K562 (cell line): ENCODE measurements at regions not wholly inside any gene's neighbourhood (a gene's known extent, or its start where the extent isn't known, plus 50 kb on each side); places are given as distances from the start of the nearest gene placed in this dataset.

Source experiments
- ATAC-seq: fragments of 200-7000 bp; cut with Tn5 transposase; 3 replicates; pipeline ENCODE4 v1.9.1; 2020; ENCODE audit warnings: moderate library complexity
- BruUV-seq: library from RNA; stranded (reverse); fragments of 400-500 nt; replicated peaks from 2 replicates; lab custom pipeline; 2021; lab: Mats Ljungman, UMichigan
- CTCF ChIA-PET: fragments of 300-600 bp; formaldehyde crosslinking; extraction: SDS; loops from one replicate; lab custom pipeline; 2021; ENCODE audit warnings: low intra/inter-chr PET ratio; lab: Yijun Ruan, JAX
- POLR2A ChIA-PET: fragments of 300-600, 350-650 bp; sonication (Branson Sonifier 250); formaldehyde crosslinking; extraction: SDS; loops from one replicate; lab custom pipeline; 2021; ENCODE audit warnings: antibody characterized with exemption, inconsistent platforms; lab: Yijun Ruan, JAX
- DNase-seq, 4 experiments: peaks; one replicate each; pipeline versions ENCODE4 v3.0.0 to v3.0.0-alpha.2; 2011 to 2018; ENCODE audit warnings: low spot score in 3 of 4, mixed read lengths in 3 of 4; ENCODE audit errors: extremely low read depth in 1 of 4
- FAIRE-seq: peaks from 2 replicates; lab custom pipeline; 2011; peaks lifted over from hg19 to GRCh38; lab: Jason Lieb, UNC
- H2AFZ ChIP-seq: 2 replicates; pipeline ENCODE4 v1.6.0; 2011; ENCODE audit warnings: low read depth, low read length, control low read depth, inconsistent platforms
- H3K27ac ChIP-seq: fragments of 200-600 bp; 3 replicates; pipeline ENCODE4 v1.8.0; 2011; ENCODE audit warnings: low read depth, mild to moderate bottlenecking, control low read depth, inconsistent platforms, low read length, moderate library complexity, mixed read lengths; ENCODE audit errors: extremely low read depth
- H3K27me3 ChIP-seq, 2 experiments: fragments of 300-600 bp in 1 of 2; 2 replicates in 1 of 2; 3 replicates in 1 of 2; pipeline versions ENCODE4 v1.6.0 to v1.8.0; 2011; ENCODE audit warnings: inconsistent platforms in 2 of 2, low read length in 2 of 2, mild to moderate bottlenecking in 1 of 2, mixed read lengths in 1 of 2, moderate library complexity in 1 of 2; ENCODE audit not compliant: control insufficient read depth in 2 of 2, insufficient read depth in 2 of 2
- H3K36me3 ChIP-seq: fragments of 300-600 bp; 3 replicates; pipeline ENCODE4 v1.8.0; 2011; ENCODE audit warnings: mild to moderate bottlenecking, low read length, inconsistent platforms; ENCODE audit not compliant: control insufficient read depth, insufficient read depth
- H3K4me1 ChIP-seq, 2 experiments: fragments of 200-600 bp in 1 of 2; replicated peaks in 1 of 2; 2 replicates in 1 of 2; 3 replicates in 1 of 2; pipeline versions ENCODE4 v1.5.1 to v1.8.0; 2011; ENCODE audit warnings: inconsistent platforms in 2 of 2, low read length in 2 of 2, mild to moderate bottlenecking in 1 of 2, mixed read lengths in 1 of 2, moderate library complexity in 1 of 2; ENCODE audit not compliant: control insufficient read depth in 2 of 2, insufficient read depth in 2 of 2
- H3K4me2 ChIP-seq: 2 replicates; pipeline ENCODE4 v1.6.1; 2011; ENCODE audit warnings: low read length, control low read depth, inconsistent platforms, mixed read lengths; ENCODE audit not compliant: insufficient read depth
- H3K4me3 ChIP-seq: fragments of 200-600 bp; sonication (generic), shearing (Covaris generic); 2 replicates; pipeline ENCODE4 v1.5.1; 2016; ENCODE audit warnings: control low read depth, inconsistent platforms
- H3K79me2 ChIP-seq: fragments of 200-600 bp; 3 replicates; pipeline ENCODE4 v1.8.0; 2011; ENCODE audit warnings: low read length, inconsistent platforms; ENCODE audit not compliant: control insufficient read depth, insufficient read depth
- H3K9ac ChIP-seq, 2 experiments: 2 replicates each; pipeline versions ENCODE4 v1.6.0 to v1.6.1; 2011; ENCODE audit warnings: low read depth in 2 of 2, low read length in 2 of 2, control low read depth in 1 of 2, inconsistent platforms in 1 of 2, mild to moderate bottlenecking in 1 of 2, mixed read lengths in 1 of 2; ENCODE audit not compliant: insufficient read depth in 1 of 2
- H3K9me1 ChIP-seq: one replicate; pipeline ENCODE4 v1.6.0; 2011; ENCODE audit warnings: inconsistent platforms, mild to moderate bottlenecking, low read length, moderate library complexity; ENCODE audit not compliant: control insufficient read depth, insufficient read depth
- H3K9me3 ChIP-seq: replicated peaks from 2 replicates; pipeline ENCODE4 v1.5.1; 2011; ENCODE audit warnings: low read depth, low read length, inconsistent platforms; ENCODE audit not compliant: control insufficient read depth, insufficient read depth
- H4K20me1 ChIP-seq: replicated peaks from 2 replicates; pipeline ENCODE4 v1.6.1; 2011; ENCODE audit warnings: low read length, inconsistent platforms, mixed read lengths; ENCODE audit not compliant: control insufficient read depth, insufficient read depth
- ATF7 ChIP-seq: fragments of 450-650 bp; IDR thresholded peaks from 2 replicates; pipeline ENCODE4 v1.7.1; 2014; ENCODE audit warnings: mild to moderate bottlenecking, moderate library complexity
- CC2D1A ChIP-seq: fragments of 450-650 bp; IDR thresholded peaks from 2 replicates; pipeline ENCODE4 v1.6.1; 2017; ENCODE audit warnings: mild to moderate bottlenecking
- DDX20 ChIP-seq: fragments of 450-650 bp; IDR thresholded peaks from 2 replicates; pipeline ENCODE4 v1.6.1; 2016; ENCODE audit warnings: missing genetic modification characterization, low read depth, mild to moderate bottlenecking, missing compliant biosample characterization, moderate library complexity
- ETS2 ChIP-seq: IDR thresholded peaks from 2 replicates; pipeline ENCODE4 v1.6.1; 2016; ENCODE audit warnings: borderline replicate concordance, missing genetic modification characterization, mild to moderate bottlenecking, moderate library complexity, missing compliant biosample characterization; ENCODE audit not compliant: poor library complexity, severe bottlenecking
- ILF3 ChIP-seq: fragments of 450-650 bp; IDR thresholded peaks from 2 replicates; pipeline ENCODE4 v1.6.1; 2018; ENCODE audit warnings: antibody characterized with exemption, mild to moderate bottlenecking, moderate library complexity, borderline replicate concordance
- POLR2AphosphoS2 ChIP-seq: IDR thresholded peaks from 2 replicates; pipeline ENCODE4 v1.6.1; 2012; ENCODE audit warnings: low read length, improper control_type of control experiment
- RBM39 ChIP-seq: fragments of 200-400 bp; formaldehyde crosslinking; optimal IDR thresholded peaks from 2 replicates; pipeline ENCODE3; 2018; ENCODE audit warnings: low read depth, low read length
- RFX1 ChIP-seq: fragments of 450-650 bp; IDR thresholded peaks from 2 replicates; pipeline ENCODE4 v1.6.1; 2016; ENCODE audit warnings: mild to moderate bottlenecking, moderate library complexity
- SMARCC2 ChIP-seq: fragments of 450-650 bp; IDR thresholded peaks from 2 replicates; pipeline ENCODE4 v1.6.1; 2017; ENCODE audit warnings: antibody characterized with exemption, moderate library complexity, mild to moderate bottlenecking, low read depth
- SRSF3 ChIP-seq: fragments of 200-400 bp; formaldehyde crosslinking; IDR thresholded peaks from 2 replicates; pipeline ENCODE4 v1.6.1; 2016; ENCODE audit warnings: mild to moderate bottlenecking, low read length, moderate library complexity; ENCODE audit not compliant: insufficient read depth
- TRIM28 ChIP-seq: fragments of 450-650 bp; IDR thresholded peaks from 2 replicates; pipeline ENCODE4 v1.6.1; 2017
- ZNF551 ChIP-seq: fragments of 250-450 bp; sonication (Bioruptor Pico); IDR thresholded peaks from 2 replicates; pipeline ENCODE4 v1.5.0; 2021; ENCODE audit warnings: mild to moderate bottlenecking, moderate library complexity
- WGBS: fragments of 100-300 bp; shearing (Covaris generic); methylation state at CpG from one replicate; pipeline ENCODE4 v1.1.6; 2016; ENCODE audit warnings: low coverage, mixed read lengths; ENCODE audit not compliant: insufficient coverage; ENCODE audit errors: missing lambda C conversion rate; 5-methylcytosine and 5-hydroxymethylcytosine counted together
- in situ Hi-C: fragments of 300-500 bp; cut with MboI; formaldehyde crosslinking; loops from 4 replicates; pipeline ENCODE4 v1.15.0; 2018; ENCODE audit warnings: inconsistent platforms, mixed read lengths
- intact Hi-C: fragments of 100-400 bp; cut with micrococcal nuclease; formaldehyde crosslinking; loops from 2 replicates; pipeline ENCODE4 v1.14.2; 2022
- TF ChIP-seq, protein P1 (sequence below): fragments of 250-450 bp; sonication (Bioruptor Pico); IDR thresholded peaks from 2 replicates; pipeline ENCODE4 v1.8.0; 2022; ENCODE audit warnings: moderate library complexity, mild to moderate bottlenecking, inconsistent platforms
- TF ChIP-seq, protein P2 (sequence below): sonication (generic); formaldehyde crosslinking; IDR thresholded peaks from 2 replicates; pipeline ENCODE4 v1.9.0; 2022; ENCODE audit warnings: mild to moderate bottlenecking, missing genetic modification reagents

GRCh38 chr1:221470000-221470698 is 271.7 kb downstream of the DUSP10 start:
- Histone ChIP-seq H3K9me3 (no peaks in the 10 kb centered on the region), H3K27me3 (no peaks in the 10 kb centered on the region), H3K36me3 (no peaks in the 10 kb centered on the region), H3K9ac (no peak overlapping the region), H3K4me2 (no peak overlapping the region), H3K4me3 (no peak overlapping the region), H2AFZ (no peak overlapping the region), H3K27ac (no peak overlapping the region), H3K4me1 (no peaks in the 10 kb centered on the region), H4K20me1 (no peaks in the 10 kb centered on the region), H3K9me1 (no peaks in the 10 kb centered on the region), H3K79me2 (no peaks in the 10 kb centered on the region)
- intact Hi-C loops (loop anchor here (10.0 kb wide), 1 partner anchor 985 kb away; no protein-coding TSS in a partner anchor), in situ Hi-C loops (no loop called here)
- BruUV-seq = no TSS peak
- ATAC-seq (no peak), FAIRE-seq (no peak), DNase-seq (no peak)
- TF ChIP-seq, protein P1, sequence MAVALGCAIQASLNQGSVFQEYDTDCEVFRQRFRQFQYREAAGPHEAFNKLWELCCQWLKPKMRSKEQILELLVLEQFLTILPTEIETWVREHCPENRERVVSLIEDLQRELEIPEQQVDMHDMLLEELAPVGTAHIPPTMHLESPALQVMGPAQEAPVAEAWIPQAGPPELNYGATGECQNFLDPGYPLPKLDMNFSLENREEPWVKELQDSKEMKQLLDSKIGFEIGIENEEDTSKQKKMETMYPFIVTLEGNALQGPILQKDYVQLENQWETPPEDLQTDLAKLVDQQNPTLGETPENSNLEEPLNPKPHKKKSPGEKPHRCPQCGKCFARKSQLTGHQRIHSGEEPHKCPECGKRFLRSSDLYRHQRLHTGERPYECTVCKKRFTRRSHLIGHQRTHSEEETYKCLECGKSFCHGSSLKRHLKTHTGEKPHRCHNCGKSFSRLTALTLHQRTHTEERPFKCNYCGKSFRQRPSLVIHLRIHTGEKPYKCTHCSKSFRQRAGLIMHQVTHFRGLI (CRISPR knock-in tag) = no peak
- TF ChIP-seq DDX20 (tag) (no peak), SMARCC2 (no peak), SRSF3 (no peak), RFX1 (no peak), CC2D1A (no peak), ATF7 (no peak), TRIM28 (no peak), ILF3 (no peak), POLR2AphosphoS2 (no peak), RBM39 (no peak), ZNF551 (CRISPR knock-in tag) (no peak), ETS2 (tag) (no peak)
- TF ChIP-seq, protein P2, sequence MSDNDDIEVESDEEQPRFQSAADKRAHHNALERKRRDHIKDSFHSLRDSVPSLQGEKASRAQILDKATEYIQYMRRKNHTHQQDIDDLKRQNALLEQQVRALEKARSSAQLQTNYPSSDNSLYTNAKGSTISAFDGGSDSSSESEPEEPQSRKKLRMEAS = no peak
- ChIA-PET CTCF (no interaction called here), POLR2A (no interaction called here)
- WGBS = under 1% methylated on average over 6 of the region's 6 CpGs
